GM12878 (cell line): ENCODE measurements at regions not wholly inside any gene's neighbourhood (a gene's known extent, or its start where the extent isn't known, plus 50 kb on each side); places are given as distances from the start of the nearest gene placed in this dataset.

ENCODE experiments used
- ATAC-seq: fragments of 200-7000 bp; cut with Tn5 transposase; 3 replicates; pipeline ENCODE4 v1.9.1; 2020; ENCODE audit warnings: mild to moderate bottlenecking, moderate library complexity
- BruUV-seq: library from RNA; stranded (reverse); fragments of 400-500 nt; replicated peaks from 2 replicates; lab custom pipeline; 2021; lab: Mats Ljungman, UMichigan
- CTCF ChIA-PET: fragments of 300-600 bp; sonication (Branson Sonifier 250); formaldehyde crosslinking; extraction: SDS; loops from one replicate; lab custom pipeline; 2021; ENCODE audit warnings: inconsistent platforms; lab: Yijun Ruan, JAX
- POLR2A ChIA-PET: fragments of 350-600 bp; formaldehyde crosslinking; extraction: SDS; loops from one replicate; lab custom pipeline; 2021; ENCODE audit warnings: inconsistent platforms; lab: Charles Lee
- RAD21 ChIA-PET: fragments of 300-600 bp; sonication (Branson Sonifier 250); formaldehyde crosslinking; loops from one replicate; lab custom pipeline; 2023; ENCODE audit warnings: antibody characterized with exemption; ENCODE audit not compliant: unreplicated experiment; lab: Charles Lee
- SMC1A ChIA-PET: fragments of 300-600 bp; sonication (Branson Sonifier 250); formaldehyde crosslinking; loops from one replicate; lab custom pipeline; 2023; ENCODE audit not compliant: unreplicated experiment, uncharacterized antibody; lab: Charles Lee
- DNase-seq: peaks from one replicate; pipeline ENCODE4 v3.0.0-alpha.2; 2011; ENCODE audit warnings: low read depth, low spot score
- FAIRE-seq: peaks from 3 replicates; lab custom pipeline; 2011; peaks lifted over from hg19 to GRCh38; lab: Jason Lieb, UNC
- H2AFZ ChIP-seq: 2 replicates; pipeline ENCODE4 v1.6.0; 2011; ENCODE audit warnings: low read depth, low read length, control low read depth; ENCODE audit not compliant: control insufficient read depth
- H3K27ac ChIP-seq: 2 replicates; pipeline ENCODE4 v1.5.1; 2011; ENCODE audit warnings: control low read depth; ENCODE audit not compliant: control insufficient read depth, insufficient read depth
- H3K27me3 ChIP-seq, 2 experiments: replicated peaks in 1 of 2; 2 replicates each; pipeline versions ENCODE4 v1.6.0 to v1.6.1; 2011; ENCODE audit warnings: low read length in 1 of 2; ENCODE audit not compliant: control insufficient read depth in 2 of 2, insufficient read depth in 2 of 2
- H3K36me3 ChIP-seq, 2 experiments: 2 replicates each; pipeline ENCODE4 v1.5.1; 2011; ENCODE audit warnings: low read length in 1 of 2; ENCODE audit not compliant: control insufficient read depth in 2 of 2, insufficient read depth in 2 of 2
- H3K4me1 ChIP-seq: 2 replicates; pipeline ENCODE4 v1.6.1; 2011; ENCODE audit warnings: mild to moderate bottlenecking, low read length, moderate library complexity, mixed read lengths; ENCODE audit not compliant: control insufficient read depth, insufficient read depth
- H3K4me2 ChIP-seq: 2 replicates; pipeline ENCODE4 v1.6.0; 2011; ENCODE audit warnings: control low read depth; ENCODE audit not compliant: control insufficient read depth, insufficient read depth
- H3K4me3 ChIP-seq: fragments of 200-600 bp; sonication (generic); 2 replicates; pipeline ENCODE4 v1.5.1; 2016
- H3K79me2 ChIP-seq: 2 replicates; pipeline ENCODE4 v1.6.0; 2011; ENCODE audit warnings: low read length; ENCODE audit not compliant: control insufficient read depth, insufficient read depth
- H3K9ac ChIP-seq: 2 replicates; pipeline ENCODE4 v1.8.0; 2011; ENCODE audit warnings: low read length, control low read depth, mixed read lengths; ENCODE audit not compliant: control insufficient read depth, insufficient read depth
- H3K9me3 ChIP-seq: replicated peaks from 3 replicates; pipeline ENCODE4 v1.5.1; 2011; ENCODE audit warnings: mild to moderate bottlenecking, low read length; ENCODE audit not compliant: control insufficient read depth, insufficient read depth
- H4K20me1 ChIP-seq: 2 replicates; pipeline ENCODE4 v1.6.0; 2011; ENCODE audit not compliant: control insufficient read depth, insufficient read depth
- ATF7 ChIP-seq: fragments of 450-650 bp; IDR thresholded peaks from 2 replicates; pipeline ENCODE4 v1.6.1; 2016; ENCODE audit warnings: low read depth, mild to moderate bottlenecking
- BCL3 ChIP-seq: IDR thresholded peaks from 2 replicates; pipeline ENCODE4 v1.6.1; 2011; ENCODE audit warnings: borderline replicate concordance, low read depth, mild to moderate bottlenecking, moderate library complexity, low read length; ENCODE audit not compliant: insufficient read depth, poor library complexity, severe bottlenecking
- CHD4 ChIP-seq: fragments of 200-600 bp; sonication (generic); IDR thresholded peaks from 2 replicates; pipeline ENCODE4 v1.6.1; 2016; ENCODE audit warnings: mild to moderate bottlenecking
- E2F8 ChIP-seq: fragments of 450-650 bp; IDR thresholded peaks from 2 replicates; pipeline ENCODE4 v1.6.1; 2018; ENCODE audit warnings: mild to moderate bottlenecking, low read depth, moderate library complexity; ENCODE audit not compliant: partially characterized antibody
- GATAD2B ChIP-seq: fragments of 450-650 bp; conservative IDR thresholded peaks from 2 replicates; pipeline ENCODE4 v1.6.1; 2017; ENCODE audit warnings: low read depth, mild to moderate bottlenecking, moderate library complexity
- HDAC6 ChIP-seq: fragments of 200-600 bp; sonication (generic); IDR thresholded peaks from one replicate; pipeline ENCODE4 v1.8.0; 2017; ENCODE audit warnings: antibody characterized with exemption; ENCODE audit not compliant: unreplicated experiment
- MTA3 ChIP-seq: IDR thresholded peaks from 2 replicates; pipeline ENCODE4 v1.6.1; 2012; ENCODE audit warnings: low read length, inconsistent platforms, borderline replicate concordance
- MXI1 ChIP-seq: fragments of 150-350 bp; IDR thresholded peaks from 2 replicates; pipeline ENCODE4 v1.6.1; 2011; ENCODE audit warnings: low read depth, mild to moderate bottlenecking, inconsistent platforms, low read length, improper control_type of control experiment
- NR2C1 ChIP-seq: fragments of 450-650 bp; IDR thresholded peaks from 2 replicates; pipeline ENCODE4 v1.6.1; 2017; ENCODE audit warnings: antibody characterized with exemption, mild to moderate bottlenecking, moderate library complexity
- POU2F2 ChIP-seq: IDR thresholded peaks from 3 replicates; pipeline ENCODE4 v1.6.1; 2011; ENCODE audit warnings: low read depth, mild to moderate bottlenecking, low read length, borderline replicate concordance
- RBBP5 ChIP-seq: fragments of 200-600 bp; sonication (generic); conservative IDR thresholded peaks from 2 replicates; pipeline ENCODE4 v1.6.1; 2016
- REST ChIP-seq: IDR thresholded peaks from 2 replicates; pipeline ENCODE4 v1.6.1; 2012; ENCODE audit warnings: mild to moderate bottlenecking, low read depth, low read length
- SIX5 ChIP-seq: IDR thresholded peaks from 2 replicates; pipeline ENCODE4 v1.6.1; 2011; ENCODE audit warnings: mild to moderate bottlenecking, low read depth, low read length, moderate library complexity; ENCODE audit not compliant: severe bottlenecking
- ZNF622 ChIP-seq: fragments of 450-650 bp; IDR thresholded peaks from 2 replicates; pipeline ENCODE4 v1.6.1; 2017; ENCODE audit warnings: mild to moderate bottlenecking, inconsistent platforms
- in situ Hi-C: fragments of 300-500 bp; cut with MboI; formaldehyde crosslinking; loops from 9 replicates; pipeline ENCODE4 v1.14.3; 2018; ENCODE audit warnings: mixed read lengths
- intact Hi-C: fragments of 100-400 bp; cut with micrococcal nuclease; formaldehyde crosslinking; loops from one replicate; pipeline ENCODE4 v1.14.2; 2022; ENCODE audit not compliant: unreplicated experiment
- TF ChIP-seq, protein P1 (sequence below): IDR thresholded peaks from 2 replicates; pipeline ENCODE4 v1.6.1; 2012; ENCODE audit warnings: low read depth, low read length, improper control_type of control experiment

DNA sequence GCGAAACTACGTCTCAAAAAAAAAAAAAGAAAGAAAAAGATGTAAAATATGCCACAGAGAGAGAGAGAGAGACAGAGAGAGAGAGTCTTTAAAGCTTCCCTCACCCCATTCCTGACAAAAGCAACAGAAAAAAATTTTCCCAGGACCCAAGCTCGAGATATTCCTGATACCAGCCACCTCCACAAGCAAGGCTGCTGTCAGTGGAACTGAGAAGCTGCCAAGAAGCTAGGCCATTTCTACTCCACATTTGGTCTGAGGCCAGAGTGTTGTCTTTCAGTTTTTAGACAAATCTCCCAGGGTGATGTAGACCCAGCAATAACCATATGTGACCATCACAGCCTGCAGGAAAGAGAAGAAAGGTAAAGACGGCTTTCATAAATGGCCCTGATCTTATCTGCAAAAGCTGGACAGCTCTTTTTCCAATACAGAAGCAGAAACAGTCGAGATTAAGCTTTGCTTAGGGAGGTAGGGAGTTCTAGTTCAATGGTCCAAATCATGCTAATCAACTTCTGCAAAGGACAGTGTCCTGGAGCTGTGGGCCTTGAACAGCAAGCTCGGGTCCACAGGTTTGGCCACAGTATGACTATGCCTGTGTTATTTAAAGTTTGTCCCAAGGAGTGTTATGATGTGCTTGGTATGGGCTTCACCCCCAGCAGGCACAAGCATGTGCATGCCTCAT, 130.3 kb upstream of the NUDT4 start (continued):
- TF ChIP-seq, protein P1, sequence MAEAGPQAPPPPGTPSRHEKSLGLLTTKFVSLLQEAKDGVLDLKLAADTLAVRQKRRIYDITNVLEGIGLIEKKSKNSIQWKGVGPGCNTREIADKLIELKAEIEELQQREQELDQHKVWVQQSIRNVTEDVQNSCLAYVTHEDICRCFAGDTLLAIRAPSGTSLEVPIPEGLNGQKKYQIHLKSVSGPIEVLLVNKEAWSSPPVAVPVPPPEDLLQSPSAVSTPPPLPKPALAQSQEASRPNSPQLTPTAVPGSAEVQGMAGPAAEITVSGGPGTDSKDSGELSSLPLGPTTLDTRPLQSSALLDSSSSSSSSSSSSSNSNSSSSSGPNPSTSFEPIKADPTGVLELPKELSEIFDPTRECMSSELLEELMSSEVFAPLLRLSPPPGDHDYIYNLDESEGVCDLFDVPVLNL: no peak
- TF ChIP-seq REST (peak; percentile 64), NR2C1 (no peak), BCL3 (no peak), GATAD2B (no peak)
- TF ChIP-seq, all 136 proteins: peak for 2

DNA sequence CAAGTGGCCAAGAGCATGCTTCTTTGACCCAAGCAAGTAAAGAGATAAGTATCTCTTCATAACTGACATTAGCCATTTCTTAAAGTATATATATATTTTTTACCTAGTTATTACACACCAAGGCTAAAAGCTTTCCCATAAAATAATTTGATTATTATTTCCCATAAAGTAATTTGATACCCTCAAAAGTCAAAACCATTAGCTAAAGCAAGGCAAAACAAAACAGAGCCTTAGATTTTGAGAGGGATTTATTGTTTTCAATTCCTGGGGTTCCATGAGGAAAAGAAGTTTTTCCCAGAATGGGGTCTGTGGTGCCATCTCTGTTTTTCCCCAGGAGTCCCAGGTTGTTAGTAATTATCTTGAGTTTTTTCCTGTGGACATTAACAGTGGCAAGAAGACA, 125.5 kb upstream of the NUDT4 start:
- ChIA-PET RAD21 (interaction anchor here (1.5 kb wide), 1 partner anchor 9 kb away, joined by 4 read pairs; no protein-coding TSS in a partner anchor), CTCF (interaction anchor here (1.2 kb wide), 1 partner anchor 9 kb away, joined by 5 read pairs; no protein-coding TSS in a partner anchor), POLR2A (interaction anchor here (0.6 kb wide), 1 partner anchor 145 kb away, joined by 6 read pairs; no protein-coding TSS in a partner anchor), SMC1A (interaction anchor here (0.9 to 3.8 kb wide), 2 partner anchors 9 to 66 kb away, joined by 4 to 16 read pairs; no protein-coding TSS in a partner anchor)
- H3K4me2 ChIP-seq: no peak overlapping the region
- no peak overlapping the region for H3K27ac ChIP-seq
- peaks cover 23% of the 10 kb centered on the region for H3K4me1 ChIP-seq
- H3K9ac ChIP-seq: no peak overlapping the region
- ATAC-seq (no peak), FAIRE-seq (no peak), DNase-seq (no peak)
- no peaks in the 10 kb centered on the region for H3K79me2 ChIP-seq
- no TSS peak for BruUV-seq
- H2AFZ ChIP-seq: no peak overlapping the region
- no peak overlapping the region for H3K4me3 ChIP-seq
- no peaks in the 10 kb centered on the region for H3K27me3 ChIP-seq
- no peaks in the 10 kb centered on the region for H4K20me1 ChIP-seq
- in situ Hi-C loops (no loop called here), intact Hi-C loops (no loop called here)
- peaks cover 12% of the 10 kb centered on the region; the same call in 2 of the 3 replicates for H3K9me3 ChIP-seq
- no peaks in the 10 kb centered on the region for H3K36me3 ChIP-seq
- TF ChIP-seq POU2F2 (no peak), ATF7 (no peak), SIX5 (no peak), E2F8 (no peak), MTA3 (no peak), RBBP5 (no peak), MXI1 (no peak), CHD4 (no peak), ZNF622 (no peak), HDAC6 (no peak)
